ENCODE measurements at regions not wholly inside any gene's neighbourhood (a gene's known extent, or its start where the extent isn't known, plus 50 kb on each side); places are given as distances from the start of the nearest gene placed in this dataset.

DNA sequence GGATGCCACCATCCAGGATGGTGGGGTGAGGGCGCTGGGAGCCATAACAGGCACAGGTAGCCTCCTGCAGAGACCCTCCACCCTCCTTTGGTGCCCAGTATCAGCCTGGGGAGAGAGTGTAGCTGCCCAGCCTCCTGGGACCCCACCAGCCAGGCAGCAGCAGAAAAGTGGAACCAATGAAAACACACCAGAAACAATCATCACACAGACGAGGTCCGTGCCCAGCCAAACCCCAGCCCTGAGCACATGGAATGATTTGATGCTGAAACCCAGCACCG is 285.1 kb downstream of the PTPRU start:
- TF ChIP-seq CTCF (IDR thresholded peaks at IDR 0.05; ENCODE audit: low read depth, low read length, missing input control) (no peak), RXRA (IDR thresholded peaks at IDR 0.05) (no peak), JUND (IDR thresholded peaks at IDR 0.05) (no peak)
- TF ChIP-seq, protein P1, sequence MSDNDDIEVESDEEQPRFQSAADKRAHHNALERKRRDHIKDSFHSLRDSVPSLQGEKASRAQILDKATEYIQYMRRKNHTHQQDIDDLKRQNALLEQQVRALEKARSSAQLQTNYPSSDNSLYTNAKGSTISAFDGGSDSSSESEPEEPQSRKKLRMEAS (IDR thresholded peaks at IDR 0.05): no peak
- TF ChIP-seq, protein P2, sequence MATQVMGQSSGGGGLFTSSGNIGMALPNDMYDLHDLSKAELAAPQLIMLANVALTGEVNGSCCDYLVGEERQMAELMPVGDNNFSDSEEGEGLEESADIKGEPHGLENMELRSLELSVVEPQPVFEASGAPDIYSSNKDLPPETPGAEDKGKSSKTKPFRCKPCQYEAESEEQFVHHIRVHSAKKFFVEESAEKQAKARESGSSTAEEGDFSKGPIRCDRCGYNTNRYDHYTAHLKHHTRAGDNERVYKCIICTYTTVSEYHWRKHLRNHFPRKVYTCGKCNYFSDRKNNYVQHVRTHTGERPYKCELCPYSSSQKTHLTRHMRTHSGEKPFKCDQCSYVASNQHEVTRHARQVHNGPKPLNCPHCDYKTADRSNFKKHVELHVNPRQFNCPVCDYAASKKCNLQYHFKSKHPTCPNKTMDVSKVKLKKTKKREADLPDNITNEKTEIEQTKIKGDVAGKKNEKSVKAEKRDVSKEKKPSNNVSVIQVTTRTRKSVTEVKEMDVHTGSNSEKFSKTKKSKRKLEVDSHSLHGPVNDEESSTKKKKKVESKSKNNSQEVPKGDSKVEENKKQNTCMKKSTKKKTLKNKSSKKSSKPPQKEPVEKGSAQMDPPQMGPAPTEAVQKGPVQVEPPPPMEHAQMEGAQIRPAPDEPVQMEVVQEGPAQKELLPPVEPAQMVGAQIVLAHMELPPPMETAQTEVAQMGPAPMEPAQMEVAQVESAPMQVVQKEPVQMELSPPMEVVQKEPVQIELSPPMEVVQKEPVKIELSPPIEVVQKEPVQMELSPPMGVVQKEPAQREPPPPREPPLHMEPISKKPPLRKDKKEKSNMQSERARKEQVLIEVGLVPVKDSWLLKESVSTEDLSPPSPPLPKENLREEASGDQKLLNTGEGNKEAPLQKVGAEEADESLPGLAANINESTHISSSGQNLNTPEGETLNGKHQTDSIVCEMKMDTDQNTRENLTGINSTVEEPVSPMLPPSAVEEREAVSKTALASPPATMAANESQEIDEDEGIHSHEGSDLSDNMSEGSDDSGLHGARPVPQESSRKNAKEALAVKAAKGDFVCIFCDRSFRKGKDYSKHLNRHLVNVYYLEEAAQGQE (IDR thresholded peaks at IDR 0.05): no peak
